ENCODE measurements at regions not wholly inside any gene's neighbourhood (a gene's known extent, or its start where the extent isn't known, plus 50 kb on each side); places are given as distances from the start of the nearest gene placed in this dataset.
"Not testable (repeated sequence)": the region's sequence is repeated elsewhere in the genome, so short reads cannot be mapped to it uniquely, and the experiment has no call there.

DNA sequence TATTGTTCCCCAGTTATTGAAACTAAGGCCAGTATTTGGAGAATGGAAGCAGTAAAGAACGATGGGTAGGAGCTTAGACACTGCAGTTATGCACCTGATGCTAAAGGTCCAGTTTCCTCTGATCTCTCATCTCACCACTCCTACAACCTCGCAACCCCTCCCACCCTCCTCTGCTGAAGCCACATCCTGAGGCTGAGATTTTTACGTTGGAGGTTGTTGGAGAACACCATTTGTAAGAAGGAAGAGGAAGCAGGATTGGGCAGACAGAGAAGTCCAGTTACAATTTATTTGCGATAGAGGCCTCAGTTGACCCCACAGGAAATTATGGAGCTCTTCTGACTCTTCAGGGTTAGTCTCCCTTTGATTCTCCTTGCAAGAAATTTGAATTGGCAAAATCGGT, 54.3 kb upstream of the NDUFV2 start:
- Histone ChIP-seq H3K4ac (ENCODE audit: low read depth, low read length) (no peak overlapping the region), H2BK120ac (ENCODE audit: low read depth, low read length) (no peak overlapping the region), H3K56ac (ENCODE audit: low read length) (no peak overlapping the region), H3K36me3 (ENCODE audit: control insufficient read depth, insufficient read depth, low read length) (no peaks in the 10 kb centered on the region), H3K27me3 (ENCODE audit: insufficient read depth, low read length, poor library complexity) (no peaks in the 10 kb centered on the region), H3K4me1 (ENCODE audit: control insufficient read depth, low read depth, low read length) (no peaks in the 10 kb centered on the region), H4K5ac (ENCODE audit: low read length) (no peak overlapping the region), H3K18ac (ENCODE audit: low read length) (no peak overlapping the region), H3K4me3 (ENCODE audit: low read length) (no peak overlapping the region), H2AK5ac (ENCODE audit: low read length) (no peak overlapping the region), H2BK15ac (replicated peaks; ENCODE audit: low read depth) (no peak overlapping the region), H2BK5ac (ENCODE audit: low read length) (no peak overlapping the region), H3K4me2 (ENCODE audit: low read length) (no peak overlapping the region), H3K79me1 (ENCODE audit: low read length) (no peaks in the 10 kb centered on the region), H3K79me2 (ENCODE audit: control insufficient read depth, insufficient read depth, low read length) (no peaks in the 10 kb centered on the region), H3K9ac (ENCODE audit: low read length) (no peak overlapping the region), H3K23ac (ENCODE audit: low read length) (no peak overlapping the region), H4K8ac (ENCODE audit: low read depth, low read length) (no peak overlapping the region), H3K27ac (ENCODE audit: low read depth, low read length) (no peak overlapping the region)
- no peak for DNase-seq
- no CpG with 5 or more reads among the region's 5 CpGs for WGBS (ENCODE audit: extremely low coverage, insufficient coverage, low lambda C conversion rate)

- H2BK15ac ChIP-seq (replicated peaks; ENCODE audit: low read depth) = no peak overlapping the region
- H3K4me2 ChIP-seq (ENCODE audit: low read length) = no peak overlapping the region
- WGBS (ENCODE audit: extremely low coverage, insufficient coverage, low lambda C conversion rate) = no CpG with 5 or more reads among the region's 3 CpGs
- H2AK5ac ChIP-seq (ENCODE audit: low read length) = no peak overlapping the region
- DNase-seq = no peak
- H3K4me3 ChIP-seq (ENCODE audit: low read length) = no peak overlapping the region
- H3K18ac ChIP-seq (ENCODE audit: low read length) = no peak overlapping the region
- peak overlapping the region; percentile 76 for H4K8ac ChIP-seq (ENCODE audit: low read depth, low read length)
- H3K79me2 ChIP-seq (ENCODE audit: control insufficient read depth, insufficient read depth, low read length) = no peaks in the 10 kb centered on the region
- no peak overlapping the region for H3K9ac ChIP-seq (ENCODE audit: low read length)
- H3K4ac ChIP-seq (ENCODE audit: low read depth, low read length) = no peak overlapping the region
- no peak overlapping the region for H2BK120ac ChIP-seq (ENCODE audit: low read depth, low read length)
- H4K5ac ChIP-seq (ENCODE audit: low read length) = no peak overlapping the region
- no peak overlapping the region for H3K23ac ChIP-seq (ENCODE audit: low read length)
- H3K27me3 ChIP-seq (ENCODE audit: insufficient read depth, low read length, poor library complexity) = no peaks in the 10 kb centered on the region
- H3K79me1 ChIP-seq (ENCODE audit: low read length) = no peaks in the 10 kb centered on the region
- H3K36me3 ChIP-seq (ENCODE audit: control insufficient read depth, insufficient read depth, low read length) = no peaks in the 10 kb centered on the region
- H3K4me1 ChIP-seq (ENCODE audit: control insufficient read depth, low read depth, low read length) = no peaks in the 10 kb centered on the region
- H3K27ac ChIP-seq (ENCODE audit: low read depth, low read length) = no peak overlapping the region
- no peak overlapping the region for H3K56ac ChIP-seq (ENCODE audit: low read length)
- H2BK5ac ChIP-seq (ENCODE audit: low read length) = no peak overlapping the region
Observed at GRCh38 chr18:9048808-9049494, 53.5 kb upstream of the NDUFV2 start.

- no peak overlapping the region for H2BK5ac ChIP-seq (ENCODE audit: low read length)
- H3K18ac ChIP-seq (ENCODE audit: low read length) = no peak overlapping the region
- H4K8ac ChIP-seq (ENCODE audit: low read depth, low read length) = no peak overlapping the region
- no peak overlapping the region for H3K4ac ChIP-seq (ENCODE audit: low read depth, low read length)
- no peak overlapping the region for H3K9ac ChIP-seq (ENCODE audit: low read length)
- no peaks in the 10 kb centered on the region for H3K27me3 ChIP-seq (ENCODE audit: insufficient read depth, low read length, poor library complexity)
- no peak overlapping the region for H3K4me2 ChIP-seq (ENCODE audit: low read length)
- H3K79me2 ChIP-seq (ENCODE audit: control insufficient read depth, insufficient read depth, low read length) = no peaks in the 10 kb centered on the region
- no peaks in the 10 kb centered on the region for H3K36me3 ChIP-seq (ENCODE audit: control insufficient read depth, insufficient read depth, low read length)
- H3K4me1 ChIP-seq (ENCODE audit: control insufficient read depth, low read depth, low read length) = no peaks in the 10 kb centered on the region
- no peak overlapping the region for H3K56ac ChIP-seq (ENCODE audit: low read length)
- no peak overlapping the region for H2BK120ac ChIP-seq (ENCODE audit: low read depth, low read length)
- H3K27ac ChIP-seq (ENCODE audit: low read depth, low read length) = no peak overlapping the region
- no peak for DNase-seq
- no peak overlapping the region for H3K4me3 ChIP-seq (ENCODE audit: low read length)
- H2AK5ac ChIP-seq (ENCODE audit: low read length) = no peak overlapping the region
- H4K5ac ChIP-seq (ENCODE audit: low read length) = no peak overlapping the region
- H3K79me1 ChIP-seq (ENCODE audit: low read length) = no peaks in the 10 kb centered on the region
- H2BK15ac ChIP-seq (replicated peaks; ENCODE audit: low read depth) = no peak overlapping the region
- H3K23ac ChIP-seq (ENCODE audit: low read length) = no peak overlapping the region
Observed at GRCh38 chr18:9049495-9049809, 53.0 kb upstream of the NDUFV2 start.

DNA sequence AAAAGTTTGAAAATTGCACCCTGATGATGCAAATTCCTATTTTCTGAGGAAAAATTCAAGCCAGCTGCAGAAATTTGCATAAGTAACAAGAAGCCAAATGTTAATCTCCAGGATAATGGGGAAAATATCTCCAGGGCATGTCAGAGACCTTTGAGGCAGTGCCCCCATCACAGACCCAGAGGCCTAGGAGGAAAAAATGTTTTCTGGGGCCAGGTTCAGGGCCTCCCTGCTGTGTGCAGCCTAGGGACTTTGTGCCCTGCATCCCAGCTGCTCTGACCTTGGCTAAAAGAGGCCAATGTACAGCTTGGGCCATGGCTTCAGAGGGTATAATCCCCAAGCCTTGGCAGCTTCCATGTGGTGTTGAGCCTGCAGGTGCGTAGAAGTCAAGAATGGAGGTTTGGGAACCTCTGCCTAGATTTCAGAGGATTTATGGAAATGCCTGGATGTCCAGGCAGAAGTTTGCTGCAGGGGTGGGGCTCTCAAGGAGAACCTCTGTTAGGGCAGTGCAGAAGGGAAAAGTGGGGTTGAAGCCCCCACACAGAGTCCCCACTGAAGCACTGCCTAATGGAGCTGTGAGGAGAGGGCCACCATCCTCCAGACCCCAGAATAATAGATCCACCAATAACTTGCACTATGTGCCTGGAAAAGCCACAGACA, 51.7 kb upstream of the NDUFV2 start:
- H3K79me2 ChIP-seq (ENCODE audit: control insufficient read depth, insufficient read depth, low read length); DNase-seq; H2BK5ac ChIP-seq (ENCODE audit: low read length); H2BK120ac ChIP-seq (ENCODE audit: low read depth, low read length); H2BK15ac ChIP-seq (replicated peaks; ENCODE audit: low read depth); H3K9ac ChIP-seq (ENCODE audit: low read length); H3K4me3 ChIP-seq (ENCODE audit: low read length); H3K4ac ChIP-seq (ENCODE audit: low read depth, low read length); H4K5ac ChIP-seq (ENCODE audit: low read length); H3K56ac ChIP-seq (ENCODE audit: low read length); H3K4me1 ChIP-seq (ENCODE audit: control insufficient read depth, low read depth, low read length); H2AK5ac ChIP-seq (ENCODE audit: low read length); H3K4me2 ChIP-seq (ENCODE audit: low read length); H3K23ac ChIP-seq (ENCODE audit: low read length); H3K36me3 ChIP-seq (ENCODE audit: control insufficient read depth, insufficient read depth, low read length); H4K8ac ChIP-seq (ENCODE audit: low read depth, low read length); H3K79me1 ChIP-seq (ENCODE audit: low read length); H3K18ac ChIP-seq (ENCODE audit: low read length); H3K27ac ChIP-seq (ENCODE audit: low read depth, low read length); H3K27me3 ChIP-seq (ENCODE audit: insufficient read depth, low read length, poor library complexity): not testable (repeated sequence)
- WGBS (ENCODE audit: extremely low coverage, insufficient coverage, low lambda C conversion rate) = no CpG with 5 or more reads among the region's 1 CpG
